PC-3 (cell line): ENCODE measurements at regions not wholly inside any gene's neighbourhood (a gene's known extent, or its start where the extent isn't known, plus 50 kb on each side); places are given as distances from the start of the nearest gene placed in this dataset.

ENCODE experiments used
- ATAC-seq: fragments of 200-7000 bp; cut with Tn5 transposase; 2 replicates; pipeline ENCODE4 v1.9.1; 2020; ENCODE audit warnings: mild to moderate bottlenecking, moderate library complexity
- BruUV-seq: library from RNA; stranded (reverse); fragments of 400-500 nt; replicated peaks from 2 replicates; lab custom pipeline; 2021; lab: Mats Ljungman, UMichigan
- CTCF ChIA-PET: fragments of 300-600 bp; sonication (Branson Sonifier 250); formaldehyde crosslinking; loops from one replicate; lab custom pipeline; 2022; ENCODE audit warnings: antibody characterized with exemption; lab: Charles Lee
- POLR2A ChIA-PET: fragments of 300-600 bp; sonication (Branson Sonifier 250); formaldehyde crosslinking; loops from one replicate; lab custom pipeline; 2022; ENCODE audit warnings: antibody characterized with exemption; ENCODE audit not compliant: unreplicated experiment; lab: Charles Lee
- DNase-seq: peaks from one replicate; pipeline ENCODE4 v3.0.0-alpha.2; 2015
- H2AFZ ChIP-seq: fragments of 300-600 bp; sonication (generic); 2 replicates; pipeline ENCODE4 v1.6.0; 2016; ENCODE audit warnings: antibody characterized with exemption, low read length
- H3F3A ChIP-seq: fragments of 300-600 bp; sonication (generic); one replicate; pipeline ENCODE4 v1.6.0; 2017; ENCODE audit warnings: antibody characterized with exemption, low read length, control low read depth, mild to moderate bottlenecking; ENCODE audit not compliant: unreplicated experiment
- H3K27ac ChIP-seq: fragments of 300-600 bp; sonication (generic); 2 replicates; pipeline ENCODE4 v1.5.1; 2016; ENCODE audit warnings: mild to moderate bottlenecking, low read length
- H3K27me3 ChIP-seq: fragments of 300-600 bp; sonication (generic); 2 replicates; pipeline ENCODE4 v1.6.1; 2016; ENCODE audit warnings: low read length, mixed read lengths
- H3K36me3 ChIP-seq: fragments of 300-600 bp; sonication (generic); 2 replicates; pipeline ENCODE4 v1.6.1; 2016; ENCODE audit warnings: low read depth, mixed run types, low read length, mixed read lengths
- H3K4me1 ChIP-seq: fragments of 300-600 bp; sonication (generic); 2 replicates; pipeline ENCODE4 v1.5.1; 2016; ENCODE audit warnings: low read length; ENCODE audit not compliant: insufficient read depth
- H3K4me2 ChIP-seq: fragments of 300-600 bp; sonication (generic); 2 replicates; pipeline ENCODE4 v1.6.0; 2016; ENCODE audit warnings: low read length
- H3K4me3 ChIP-seq: fragments of 300-600 bp; sonication (generic); 2 replicates; pipeline ENCODE4 v1.5.1; 2016; ENCODE audit warnings: mild to moderate bottlenecking, low read length, mixed read lengths
- H3K79me2 ChIP-seq: fragments of 300-600 bp; sonication (generic); 2 replicates; pipeline ENCODE4 v1.6.1; 2017; ENCODE audit warnings: low read length, mixed read lengths
- H3K9ac ChIP-seq: fragments of 300-600 bp; sonication (generic); 2 replicates; pipeline ENCODE4 v1.6.0; 2016; ENCODE audit warnings: mild to moderate bottlenecking, low read length
- H3K9me2 ChIP-seq: fragments of 300-600 bp; sonication (generic); replicated peaks from 2 replicates; pipeline ENCODE4 v1.6.1; 2016; ENCODE audit warnings: mixed run types, low read length, mixed read lengths
- H3K9me3 ChIP-seq: fragments of 300-600 bp; sonication (generic); 2 replicates; pipeline ENCODE4 v1.6.1; 2016; ENCODE audit warnings: low read length, mixed read lengths
- H4K20me1 ChIP-seq: fragments of 300-600 bp; sonication (generic); 2 replicates; pipeline ENCODE4 v1.6.1; 2016; ENCODE audit warnings: low read length, mixed read lengths
- EZH2 ChIP-seq: fragments of 300-600 bp; sonication (generic); IDR thresholded peaks from one replicate; pipeline ENCODE4 v1.6.1; 2017; ENCODE audit warnings: antibody characterized with exemption, mild to moderate bottlenecking, low read length; ENCODE audit not compliant: unreplicated experiment
- EZH2phosphoT487 ChIP-seq: fragments of 300-600 bp; sonication (generic); IDR thresholded peaks from 2 replicates; pipeline ENCODE4 v1.6.1; 2018; ENCODE audit warnings: mild to moderate bottlenecking, antibody characterized with exemption, low read length, borderline replicate concordance
- intact Hi-C: fragments of 100-400 bp; cut with micrococcal nuclease; formaldehyde crosslinking; loops from 2 replicates; pipeline ENCODE4 v1.9.0; 2023
- TF ChIP-seq, protein P1 (sequence below): fragments of 300-600 bp; sonication (generic); conservative IDR thresholded peaks from 2 replicates; pipeline ENCODE4 v1.5.1; 2017; ENCODE audit warnings: antibody characterized with exemption, low read depth, mild to moderate bottlenecking, low read length

- Histone ChIP-seq H3K4me3 (no peak overlapping the region), H3K9ac (no peak overlapping the region), H2AFZ (no peak overlapping the region), H3K27ac (no peak overlapping the region), H3K4me1 (no peaks in the 10 kb centered on the region), H3K79me2 (no peaks in the 10 kb centered on the region), H3K9me2 (no peaks in the 10 kb centered on the region), H3K36me3 (no peaks in the 10 kb centered on the region), H3K9me3 (no peaks in the 10 kb centered on the region), H3F3A (no peaks in the 10 kb centered on the region), H3K27me3 (0 out of 2 replicates have a peak, but pooled peaks cover 5% of the 10 kb centered on the region), H3K4me2 (no peak overlapping the region), H4K20me1 (no peaks in the 10 kb centered on the region)
- ChIA-PET CTCF (interaction anchor here (0.6 kb wide), 1 partner anchor 627 kb away, joined by 3 read pairs; no protein-coding TSS in a partner anchor), POLR2A (no interaction called here)
- DNase-seq (no peak), ATAC-seq (no peak)
- no TSS peak for BruUV-seq
- intact Hi-C loops, result no loop called here
- TF ChIP-seq EZH2phosphoT487, result no peak
- TF ChIP-seq EZH2, result no peak
- TF ChIP-seq, protein P1, sequence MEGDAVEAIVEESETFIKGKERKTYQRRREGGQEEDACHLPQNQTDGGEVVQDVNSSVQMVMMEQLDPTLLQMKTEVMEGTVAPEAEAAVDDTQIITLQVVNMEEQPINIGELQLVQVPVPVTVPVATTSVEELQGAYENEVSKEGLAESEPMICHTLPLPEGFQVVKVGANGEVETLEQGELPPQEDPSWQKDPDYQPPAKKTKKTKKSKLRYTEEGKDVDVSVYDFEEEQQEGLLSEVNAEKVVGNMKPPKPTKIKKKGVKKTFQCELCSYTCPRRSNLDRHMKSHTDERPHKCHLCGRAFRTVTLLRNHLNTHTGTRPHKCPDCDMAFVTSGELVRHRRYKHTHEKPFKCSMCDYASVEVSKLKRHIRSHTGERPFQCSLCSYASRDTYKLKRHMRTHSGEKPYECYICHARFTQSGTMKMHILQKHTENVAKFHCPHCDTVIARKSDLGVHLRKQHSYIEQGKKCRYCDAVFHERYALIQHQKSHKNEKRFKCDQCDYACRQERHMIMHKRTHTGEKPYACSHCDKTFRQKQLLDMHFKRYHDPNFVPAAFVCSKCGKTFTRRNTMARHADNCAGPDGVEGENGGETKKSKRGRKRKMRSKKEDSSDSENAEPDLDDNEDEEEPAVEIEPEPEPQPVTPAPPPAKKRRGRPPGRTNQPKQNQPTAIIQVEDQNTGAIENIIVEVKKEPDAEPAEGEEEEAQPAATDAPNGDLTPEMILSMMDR, result no peak
Observed at GRCh38 chr21:17667256-17667655, 54.6 kb upstream of the BTG3 start.
